Mucosa of rectum (tissue), 2 donors: ENCODE measurements at regions not wholly inside any gene's neighbourhood (a gene's known extent, or its start where the extent isn't known, plus 50 kb on each side); places are given as distances from the start of the nearest gene placed in this dataset.

ENCODE experiments used
- H3K27ac ChIP-seq, 2 donors: one replicate each; pipeline ENCODE4 v1.7.0; 2013; ENCODE audit warnings: inconsistent platforms in 2 of 2, low read depth in 2 of 2, low read length in 2 of 2
- H3K27me3 ChIP-seq, 2 donors: one replicate each; pipeline ENCODE4 v1.7.0; 2013; ENCODE audit warnings: low read length in 2 of 2; ENCODE audit not compliant: control insufficient read depth in 2 of 2, insufficient read depth in 2 of 2
- H3K36me3 ChIP-seq, 2 donors: one replicate each; pipeline ENCODE4 v1.7.0; 2013; ENCODE audit warnings: low read length in 2 of 2; ENCODE audit not compliant: control insufficient read depth in 2 of 2, insufficient read depth in 2 of 2
- H3K4me1 ChIP-seq, 2 donors: one replicate each; pipeline ENCODE4 v1.7.0; 2013; ENCODE audit warnings: low read length in 2 of 2, mild to moderate bottlenecking in 1 of 2; ENCODE audit not compliant: control insufficient read depth in 2 of 2, insufficient read depth in 2 of 2
- H3K4me3 ChIP-seq, 2 donors: one replicate each; pipeline ENCODE4 v1.7.0; 2013; ENCODE audit warnings: low read length in 2 of 2
- H3K9ac ChIP-seq, 2 donors: one replicate each; pipeline ENCODE4 v1.7.0; 2013; ENCODE audit warnings: low read length in 2 of 2, low read depth in 1 of 2, mild to moderate bottlenecking in 1 of 2
- H3K9me3 ChIP-seq, 2 donors: one replicate each; pipeline ENCODE4 v1.7.0; 2013; ENCODE audit warnings: low read length in 2 of 2; ENCODE audit not compliant: control insufficient read depth in 2 of 2
- donor health status: healthy.
- donor health status: Normal muscosa, but diverticular disease.

GRCh38 chr7:68043546-68043945 is 1046.9 kb downstream of the TYW1 start:
- Histone ChIP-seq H3K36me3 (no peaks in the 10 kb centered on the region), H3K27me3 (no peaks in the 10 kb centered on the region), H3K9ac (no peak overlapping the region), H3K9me3 (no peaks in the 10 kb centered on the region), H3K4me3 (no peak overlapping the region), H3K4me1 (no peaks in the 10 kb centered on the region), H3K27ac (no peak overlapping the region)

GRCh38 chr7:68050627-68051026 is 1054.0 kb downstream of the TYW1 start:
- Histone ChIP-seq H3K36me3 (no peaks in the 10 kb centered on the region), H3K27me3 (no peaks in the 10 kb centered on the region), H3K4me1 (no peaks in the 10 kb centered on the region), H3K9ac (no peak overlapping the region), H3K4me3 (no peak overlapping the region), H3K27ac (no peak overlapping the region), H3K9me3 (no peaks in the 10 kb centered on the region)

- no peaks in the 10 kb centered on the region for H3K4me1 ChIP-seq
Measured at GRCh38 chr7:68058014-68058413, 1061.4 kb downstream of the TYW1 start.

GRCh38 chr7:68063171-68063570 is 1066.5 kb downstream of the TYW1 start:
- H3K36me3 ChIP-seq: no peaks in the 10 kb centered on the region
- peaks cover 0 to 4% of the 10 kb centered on the region in 2 donors for H3K9me3 ChIP-seq
- no peak overlapping the region for H3K27ac ChIP-seq
- no peak overlapping the region for H3K4me3 ChIP-seq
- H3K9ac ChIP-seq: no peak overlapping the region
- no peaks in the 10 kb centered on the region for H3K4me1 ChIP-seq
- H3K27me3 ChIP-seq: no peaks in the 10 kb centered on the region

More at GRCh38 chr7:68058014-68058413, 1061.4 kb downstream of the TYW1 start:
- Histone ChIP-seq H3K27ac (no peak overlapping the region), H3K4me3 (no peak overlapping the region), H3K9ac (no peak overlapping the region), H3K9me3 (peaks cover 0 to 3% of the 10 kb centered on the region in 2 donors), H3K27me3 (no peaks in the 10 kb centered on the region), H3K36me3 (no peaks in the 10 kb centered on the region)

GRCh38 chr7:68065581-68065980 is 1068.9 kb downstream of the TYW1 start:
- no peak overlapping the region for H3K27ac ChIP-seq
- H3K9me3 ChIP-seq: peaks cover 0 to 2% of the 10 kb centered on the region in 2 donors
- H3K36me3 ChIP-seq: no peaks in the 10 kb centered on the region
- H3K9ac ChIP-seq: no peak overlapping the region
- no peaks in the 10 kb centered on the region for H3K4me1 ChIP-seq
- no peak overlapping the region for H3K4me3 ChIP-seq
- no peaks in the 10 kb centered on the region for H3K27me3 ChIP-seq

- Histone ChIP-seq H3K36me3 (no peaks in the 10 kb centered on the region), H3K9me3 (peaks cover 0 to 4% of the 10 kb centered on the region in 2 donors), H3K4me1 (no peaks in the 10 kb centered on the region), H3K27ac (no peak overlapping the region), H3K9ac (no peak overlapping the region), H3K27me3 (no peaks in the 10 kb centered on the region), H3K4me3 (no peak overlapping the region)
Measured at GRCh38 chr7:68067845-68068244, 1071.2 kb downstream of the TYW1 start.

- H3K27ac ChIP-seq: no peak overlapping the region
- H3K36me3 ChIP-seq: no peaks in the 10 kb centered on the region
- no peak overlapping the region for H3K9ac ChIP-seq
- no peaks in the 10 kb centered on the region for H3K27me3 ChIP-seq
- H3K4me3 ChIP-seq: no peak overlapping the region
- no peaks in the 10 kb centered on the region for H3K4me1 ChIP-seq
- peaks cover 0 to 4% of the 10 kb centered on the region in 2 donors for H3K9me3 ChIP-seq
Measured at GRCh38 chr7:68070992-68071391, 1074.4 kb downstream of the TYW1 start.

GRCh38 chr7:68073701-68074100 is 1077.1 kb downstream of the TYW1 start:
- no peaks in the 10 kb centered on the region for H3K4me1 ChIP-seq
- H3K36me3 ChIP-seq: no peaks in the 10 kb centered on the region
- no peak overlapping the region for H3K4me3 ChIP-seq
- no peaks in the 10 kb centered on the region for H3K27me3 ChIP-seq
- no peak overlapping the region for H3K9ac ChIP-seq
- H3K9me3 ChIP-seq: peaks cover 3% of the 10 kb centered on the region in 2 donors
- H3K27ac ChIP-seq: no peak overlapping the region

GRCh38 chr7:68074242-68074641 is 1077.6 kb downstream of the TYW1 start:
- Histone ChIP-seq H3K9ac (no peak overlapping the region), H3K27me3 (no peaks in the 10 kb centered on the region), H3K36me3 (no peaks in the 10 kb centered on the region), H3K4me1 (no peaks in the 10 kb centered on the region), H3K4me3 (no peak overlapping the region), H3K27ac (no peak overlapping the region), H3K9me3 (peaks cover 3 to 7% of the 10 kb centered on the region in 2 donors)

GRCh38 chr7:68078157-68078710 is 1081.6 kb downstream of the TYW1 start:
- H3K4me3 ChIP-seq: no peak overlapping the region
- no peaks in the 10 kb centered on the region for H3K27me3 ChIP-seq
- no peaks in the 10 kb centered on the region for H3K36me3 ChIP-seq
- peaks cover 2 to 7% of the 10 kb centered on the region in 2 donors for H3K9me3 ChIP-seq
- no peak overlapping the region for H3K27ac ChIP-seq
- no peaks in the 10 kb centered on the region for H3K4me1 ChIP-seq
- no peak overlapping the region for H3K9ac ChIP-seq
